B cell (primary cell): ENCODE measurements at regions not wholly inside any gene's neighbourhood (a gene's known extent, or its start where the extent isn't known, plus 50 kb on each side); places are given as distances from the start of the nearest gene placed in this dataset.

Source experiments
- ATAC-seq: fragments of 200-7000 bp; cut with Tn5 transposase; one replicate; pipeline ENCODE4 v1.10.0; 2021; ENCODE audit warnings: low read depth, mild to moderate bottlenecking, moderate number of reproducible peaks, moderate library complexity
- CTCF ChIA-PET: fragments of 350-600 bp; sonication (Branson Sonifier 250); formaldehyde crosslinking; loops from one replicate; lab custom pipeline; 2021; ENCODE audit warnings: antibody characterized with exemption, inconsistent platforms; lab: Charles Lee
- POLR2A ChIA-PET: fragments of 350-600 bp; sonication (Branson Sonifier 250); formaldehyde crosslinking; loops from one replicate; lab custom pipeline; 2021; ENCODE audit warnings: antibody characterized with exemption; lab: Charles Lee
- DNase-seq: peaks from one replicate; pipeline ENCODE4 v3.0.0; 2013
- H2AFZ ChIP-seq: 2 replicates; pipeline ENCODE4 v1.6.1; 2012; ENCODE audit warnings: mild to moderate bottlenecking, low read depth, low read length; ENCODE audit not compliant: insufficient read depth, poor library complexity, severe bottlenecking
- H3K27ac ChIP-seq, 2 donors: 1 replicate in 1 of 2; 2 replicates in 1 of 2; pipeline ENCODE4 v1.5.1; 2012 to 2013; ENCODE audit warnings: low read length in 2 of 2, mild to moderate bottlenecking in 2 of 2, moderate library complexity in 1 of 2
- H3K27me3 ChIP-seq, 4 experiments: fragments of 200-600 bp in 1 of 4; sonication (generic) in 1 of 4; replicated peaks in 1 of 4; 1 replicate in 2 of 4; 2 replicates in 2 of 4; pipeline versions ENCODE4 v1.6.1 to v1.7.0; 2013 to 2016; ENCODE audit warnings: low read length in 3 of 4, mild to moderate bottlenecking in 2 of 4, mixed read lengths in 1 of 4, moderate library complexity in 1 of 4; ENCODE audit not compliant: insufficient read depth in 4 of 4, control insufficient read depth in 3 of 4; ENCODE audit errors: control extremely low read depth in 1 of 4
- H3K36me3 ChIP-seq, 2 experiments: replicated peaks in 1 of 2; 1 replicate in 1 of 2; 2 replicates in 1 of 2; pipeline versions ENCODE4 v1.6.1 to v1.7.1; 2013; ENCODE audit warnings: low read length in 1 of 2; ENCODE audit not compliant: insufficient read depth in 2 of 2, control insufficient read depth in 1 of 2; ENCODE audit errors: control extremely low read depth in 1 of 2, extremely low read depth in 1 of 2
- H3K4me1 ChIP-seq, 2 donors: fragments of 200-600 bp in 1 of 2; sonication (generic) in 1 of 2; 1 replicate in 1 of 2; 2 replicates in 1 of 2; pipeline versions ENCODE4 v1.5.1 to v1.6.1; 2013 to 2017; ENCODE audit warnings: low read length in 2 of 2; ENCODE audit not compliant: control insufficient read depth in 2 of 2, insufficient read depth in 2 of 2
- H3K4me2 ChIP-seq: replicated peaks from 2 replicates; pipeline ENCODE3; 2012; ENCODE audit warnings: mild to moderate bottlenecking, low read depth, low read length; ENCODE audit not compliant: poor library complexity, severe bottlenecking
- H3K4me3 ChIP-seq, 5 experiments: fragments of 200-600 bp in 1 of 5; sonication (generic) in 1 of 5; 1 replicate in 3 of 5; 2 replicates in 2 of 5; pipeline versions ENCODE4 v1.5.1 to v1.7.0; 2011 to 2016; ENCODE audit warnings: low read length in 4 of 5, mild to moderate bottlenecking in 4 of 5, low read depth in 2 of 5, control low read depth in 1 of 5, moderate library complexity in 1 of 5; ENCODE audit not compliant: insufficient read depth in 1 of 5; ENCODE audit errors: control extremely low read depth in 1 of 5, extremely low read depth in 1 of 5
- H3K79me2 ChIP-seq: fragments of 200-600 bp; sonication (generic); one replicate; pipeline ENCODE4 v1.6.0; 2016; ENCODE audit warnings: low read length; ENCODE audit not compliant: control insufficient read depth, insufficient read depth
- H3K9ac ChIP-seq: fragments of 200-600 bp; sonication (generic); 2 replicates; pipeline ENCODE4 v1.6.1; 2017; ENCODE audit warnings: mild to moderate bottlenecking, low read length, moderate library complexity
- H3K9me3 ChIP-seq, 3 donors: one replicate each; pipeline versions ENCODE4 v1.6.1 to v1.7.1; 2013; ENCODE audit warnings: low read length in 2 of 3; ENCODE audit not compliant: control insufficient read depth in 2 of 3, insufficient read depth in 1 of 3; ENCODE audit errors: control extremely low read depth in 1 of 3
- H4K20me1 ChIP-seq: 2 replicates; pipeline ENCODE4 v1.6.0; 2012; ENCODE audit warnings: mild to moderate bottlenecking, low read length; ENCODE audit not compliant: insufficient read depth, control insufficient read depth, poor library complexity, severe bottlenecking
- H3K27ac Mint-ChIP-seq: one replicate; pipeline ENCODE4 v1.8.0; 2021; ENCODE audit warnings: mixed read lengths
- H3K27me3 Mint-ChIP-seq: one replicate; pipeline ENCODE4 v1.8.0; 2021; ENCODE audit warnings: mixed read lengths
- H3K4me1 Mint-ChIP-seq: one replicate; pipeline ENCODE4 v1.8.0; 2021; ENCODE audit warnings: mixed read lengths
- H3K4me3 Mint-ChIP-seq: one replicate; pipeline ENCODE4 v1.8.0; 2021; ENCODE audit warnings: mixed read lengths
- H3K9me3 Mint-ChIP-seq: one replicate; pipeline ENCODE4 v1.8.0; 2022; ENCODE audit warnings: mixed read lengths; ENCODE audit not compliant: insufficient read depth
- CTCF ChIP-seq: fragments of 200-600 bp; IDR thresholded peaks from one replicate; pipeline ENCODE4 v1.8.0; 2022; ENCODE audit warnings: antibody characterized with exemption, mild to moderate bottlenecking
- EZH2 ChIP-seq: IDR thresholded peaks from 2 replicates; pipeline ENCODE4 v1.6.1; 2012; ENCODE audit warnings: borderline replicate concordance, low read depth, mild to moderate bottlenecking, moderate library complexity, low read length; ENCODE audit not compliant: insufficient read depth, poor library complexity, severe bottlenecking
- WGBS: methylation state at CpG from one replicate; pipeline ENCODE4 v1.1.5; 2013; ENCODE audit warnings: missing lambda C conversion rate; ENCODE audit not compliant: insufficient coverage; 5-methylcytosine and 5-hydroxymethylcytosine counted together
- intact Hi-C: fragments of 100-400 bp; cut with micrococcal nuclease; formaldehyde crosslinking; loops from one replicate; pipeline ENCODE4 v1.10.0; 2022

DNA sequence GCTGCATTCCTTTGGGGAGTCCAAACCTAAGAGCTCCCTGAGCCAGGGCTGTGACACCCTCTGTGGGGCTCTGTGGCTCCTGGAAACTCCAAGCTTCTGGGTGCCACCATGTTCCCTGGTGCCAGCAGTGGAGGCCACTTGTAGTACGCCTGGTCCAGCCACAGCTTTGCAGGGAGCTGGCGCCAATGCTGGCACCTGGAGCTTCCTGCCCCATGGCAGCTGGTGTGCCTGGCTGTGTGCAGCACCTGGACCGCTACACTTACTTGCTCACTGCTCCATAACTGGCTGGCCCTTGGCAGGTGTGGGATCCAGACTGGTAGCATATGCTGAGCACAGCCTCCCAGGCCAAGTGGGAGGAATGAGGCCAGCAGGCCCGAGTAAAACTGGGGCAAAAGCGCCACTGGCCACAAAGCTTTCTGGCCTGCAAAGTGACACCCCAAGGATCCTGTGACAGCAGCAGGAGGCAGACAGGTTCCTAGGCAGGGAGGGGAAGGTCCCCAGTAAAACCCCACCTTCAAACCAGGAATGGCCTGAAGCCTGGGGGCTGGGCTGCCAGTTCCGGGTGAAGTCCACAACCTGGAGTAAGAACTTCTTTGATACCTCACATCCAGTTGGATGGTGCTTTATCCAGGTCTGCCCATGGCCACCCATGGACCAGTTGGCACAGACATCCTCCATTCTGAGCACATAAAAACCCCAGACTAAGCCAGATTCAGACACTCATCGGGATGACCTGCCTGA lies 461.0 kb downstream of the TBC1D32 start:
- intact Hi-C loops = no loop called here
- H3K27me3 ChIP-seq = no peaks in the 10 kb centered on the region
- H3K4me1 Mint-ChIP-seq = peaks cover 23% of the 10 kb centered on the region
- no peak overlapping the region for H3K9ac ChIP-seq
- CTCF ChIA-PET = no interaction called here
- H3K4me1 ChIP-seq = peaks cover 17% of the 10 kb centered on the region in 2 donors
- H3K4me2 ChIP-seq = no peak overlapping the region
- no peak overlapping the region for H3K4me3 ChIP-seq
- no peaks in the 10 kb centered on the region for H3K9me3 Mint-ChIP-seq
- H3K79me2 ChIP-seq = no peaks in the 10 kb centered on the region
- no peaks in the 10 kb centered on the region for H3K36me3 ChIP-seq
- no peaks in the 10 kb centered on the region for H4K20me1 ChIP-seq
- DNase-seq (no peak), ATAC-seq (no peak)
- peaks cover 0 to 34% (median 0%) of the 10 kb centered on the region in 3 donors for H3K9me3 ChIP-seq
- no peak overlapping the region for H2AFZ ChIP-seq
- no peak for TF ChIP-seq EZH2
- H3K27me3 Mint-ChIP-seq = no peaks in the 10 kb centered on the region
- WGBS = 100% methylated on average over 7 of the region's 7 CpGs
- H3K4me3 Mint-ChIP-seq = no peak overlapping the region
- no peak overlapping the region for H3K27ac Mint-ChIP-seq
- no peak overlapping the region for H3K27ac ChIP-seq
- POLR2A ChIA-PET = no interaction called here

- Histone ChIP-seq H3K4me3 (no peak overlapping the region), H4K20me1 (no peaks in the 10 kb centered on the region), H3K4me1 (peaks cover 17% of the 10 kb centered on the region in 2 donors), H3K27ac (no peak overlapping the region), H3K9ac (no peak overlapping the region), H3K79me2 (no peaks in the 10 kb centered on the region), H3K4me2 (no peak overlapping the region), H3K36me3 (no peaks in the 10 kb centered on the region), H3K27me3 (no peaks in the 10 kb centered on the region), H3K9me3 (peaks cover 0 to 34% (median 0%) of the 10 kb centered on the region in 3 donors), H2AFZ (no peak overlapping the region)
- Mint-ChIP-seq H3K27ac (no peak overlapping the region), H3K27me3 (no peaks in the 10 kb centered on the region), H3K4me1 (peaks cover 19% of the 10 kb centered on the region), H3K9me3 (no peaks in the 10 kb centered on the region), H3K4me3 (no peak overlapping the region)
- intact Hi-C loops = no loop called here
- no peak for TF ChIP-seq CTCF
- DNase-seq (no peak), ATAC-seq (no peak)
- ChIA-PET CTCF (no interaction called here), POLR2A (no interaction called here)
- WGBS = over 99% methylated on average over 10 of the region's 10 CpGs
These were observed 462.1 kb downstream of the TBC1D32 start for GRCh38 chr6:120872262-120872578.
